Caco-2 (cell line): ENCODE measurements at regions not wholly inside any gene's neighbourhood (a gene's known extent, or its start where the extent isn't known, plus 50 kb on each side); places are given as distances from the start of the nearest gene placed in this dataset.

Experiments
- BruUV-seq: library from RNA; stranded (reverse); fragments of 400-500 nt; replicated peaks from 2 replicates; lab custom pipeline; 2021; lab: Mats Ljungman, UMichigan
- CTCF ChIA-PET: fragments of 300-600 bp; sonication (Branson Sonifier 250); formaldehyde crosslinking; loops from one replicate; lab custom pipeline; 2022; ENCODE audit warnings: antibody characterized with exemption; lab: Charles Lee
- POLR2A ChIA-PET: fragments of 300-600 bp; sonication (Branson Sonifier 250); formaldehyde crosslinking; loops from one replicate; lab custom pipeline; 2022; ENCODE audit warnings: antibody characterized with exemption; lab: Charles Lee
- DNase-seq, 2 experiments: peaks; one replicate each; pipeline versions ENCODE4 v3.0.0 to v3.0.0-alpha.2; 2020 to 2022
- H3K27me3 ChIP-seq: replicated peaks from 2 replicates; pipeline ENCODE4 v1.6.0; 2011; ENCODE audit warnings: low read length; ENCODE audit not compliant: control insufficient read depth, insufficient read depth
- H3K36me3 ChIP-seq: 2 replicates; pipeline ENCODE4 v1.5.1; 2011; ENCODE audit warnings: low read length; ENCODE audit not compliant: control insufficient read depth, insufficient read depth
- H3K4me1 ChIP-seq: fragments of 250-450 bp; sonication (Bioruptor Pico); 2 replicates; pipeline ENCODE4 v1.5.1; 2020; ENCODE audit warnings: mild to moderate bottlenecking
- H3K4me3 ChIP-seq: 2 replicates; pipeline ENCODE4 v1.5.1; 2011; ENCODE audit warnings: low read depth, mild to moderate bottlenecking, control low read depth, low read length
- H3K9me3 ChIP-seq: fragments of 250-450 bp; sonication (Bioruptor Pico); 2 replicates; pipeline ENCODE4 v1.5.1; 2020; ENCODE audit warnings: mild to moderate bottlenecking, moderate library complexity
- H3K27ac Mint-ChIP-seq: one replicate; pipeline ENCODE4 v1.8.0; 2022; ENCODE audit warnings: mixed read lengths; ENCODE audit not compliant: unreplicated experiment
- H3K27me3 Mint-ChIP-seq: one replicate; pipeline ENCODE4 v1.8.0; 2022; ENCODE audit warnings: mixed read lengths; ENCODE audit not compliant: insufficient read depth, unreplicated experiment
- H3K36me3 Mint-ChIP-seq: one replicate; pipeline ENCODE4 v1.8.0; 2022; ENCODE audit warnings: mild to moderate bottlenecking, mixed read lengths; ENCODE audit not compliant: insufficient read depth, unreplicated experiment
- H3K4me1 Mint-ChIP-seq: one replicate; pipeline ENCODE4 v1.8.0; 2022; ENCODE audit warnings: low read depth, mixed read lengths; ENCODE audit not compliant: unreplicated experiment
- H3K4me3 Mint-ChIP-seq: one replicate; pipeline ENCODE4 v1.8.0; 2022; ENCODE audit warnings: mild to moderate bottlenecking, moderate library complexity, mixed read lengths; ENCODE audit not compliant: unreplicated experiment
- H3K9me3 Mint-ChIP-seq: one replicate; pipeline ENCODE4 v1.8.0; 2022; ENCODE audit warnings: mixed read lengths; ENCODE audit not compliant: unreplicated experiment
- intact Hi-C: fragments of 100-400 bp; cut with micrococcal nuclease; formaldehyde crosslinking; loops from one replicate; pipeline ENCODE4 v1.10.0; 2022; ENCODE audit not compliant: unreplicated experiment
- TF ChIP-seq, protein P1 (sequence below), 2 experiments: fragments of 200-600 bp in 1 of 2; IDR thresholded peaks; 1 replicate in 1 of 2; 2 replicates in 1 of 2; pipeline versions ENCODE4 v1.5.1 to v1.8.0; 2011 to 2022; ENCODE audit warnings: antibody characterized with exemption in 1 of 2, control low read depth in 1 of 2, inconsistent platforms in 1 of 2, low read depth in 1 of 2, low read length in 1 of 2, mild to moderate bottlenecking in 1 of 2, moderate library complexity in 1 of 2; ENCODE audit not compliant: insufficient read depth in 1 of 2, severe bottlenecking in 1 of 2, unreplicated experiment in 1 of 2

DNA sequence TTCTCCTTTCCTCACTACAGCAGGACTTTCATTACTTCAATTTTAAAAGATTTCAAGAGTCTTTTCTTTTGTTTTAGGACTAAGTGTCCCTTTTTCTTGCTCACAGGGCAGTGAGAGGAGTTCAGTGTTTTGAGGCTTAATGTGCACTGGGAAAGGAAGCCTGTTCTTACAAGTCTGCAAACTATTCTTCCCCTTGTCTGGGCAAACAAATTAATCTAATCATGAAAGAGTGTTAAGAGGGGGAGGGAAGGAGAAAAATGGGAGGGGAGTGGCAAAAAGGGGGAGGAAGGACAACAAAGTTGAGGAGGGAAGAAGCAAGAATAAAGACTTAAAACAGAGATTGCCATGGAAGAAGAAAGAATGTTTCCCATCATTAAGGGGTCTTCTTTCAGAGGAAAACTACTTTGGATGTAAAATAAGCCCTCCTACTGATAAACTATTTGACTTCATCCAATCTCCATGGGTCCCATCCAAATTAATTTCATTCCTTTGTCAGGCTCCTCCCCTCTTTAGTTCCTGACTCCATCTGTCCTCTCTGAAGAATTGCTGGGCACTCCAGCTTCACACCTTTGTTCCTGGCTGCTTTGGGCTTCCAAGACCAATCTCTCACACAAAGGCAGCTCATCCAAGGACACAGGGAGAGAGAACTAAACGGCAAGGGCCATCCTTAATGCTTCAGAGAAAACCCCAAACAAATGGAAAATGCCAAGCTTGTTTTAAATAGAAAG, 244.5 kb downstream of the TPBG start:
- Histone ChIP-seq H3K27me3 (no peaks in the 10 kb centered on the region), H3K4me1 (no peaks in the 10 kb centered on the region), H3K36me3 (no peaks in the 10 kb centered on the region), H3K9me3 (no peaks in the 10 kb centered on the region), H3K4me3 (no peak overlapping the region)
- no peak overlapping the region for H3K27ac Mint-ChIP-seq
- CTCF ChIA-PET = interaction anchor here (0.6 kb wide), 2 partner anchors 8 to 10 kb away, joined by 3 to 4 read pairs; no protein-coding TSS in a partner anchor
- H3K36me3 Mint-ChIP-seq = no peaks in the 10 kb centered on the region
- TF ChIP-seq, protein P1, sequence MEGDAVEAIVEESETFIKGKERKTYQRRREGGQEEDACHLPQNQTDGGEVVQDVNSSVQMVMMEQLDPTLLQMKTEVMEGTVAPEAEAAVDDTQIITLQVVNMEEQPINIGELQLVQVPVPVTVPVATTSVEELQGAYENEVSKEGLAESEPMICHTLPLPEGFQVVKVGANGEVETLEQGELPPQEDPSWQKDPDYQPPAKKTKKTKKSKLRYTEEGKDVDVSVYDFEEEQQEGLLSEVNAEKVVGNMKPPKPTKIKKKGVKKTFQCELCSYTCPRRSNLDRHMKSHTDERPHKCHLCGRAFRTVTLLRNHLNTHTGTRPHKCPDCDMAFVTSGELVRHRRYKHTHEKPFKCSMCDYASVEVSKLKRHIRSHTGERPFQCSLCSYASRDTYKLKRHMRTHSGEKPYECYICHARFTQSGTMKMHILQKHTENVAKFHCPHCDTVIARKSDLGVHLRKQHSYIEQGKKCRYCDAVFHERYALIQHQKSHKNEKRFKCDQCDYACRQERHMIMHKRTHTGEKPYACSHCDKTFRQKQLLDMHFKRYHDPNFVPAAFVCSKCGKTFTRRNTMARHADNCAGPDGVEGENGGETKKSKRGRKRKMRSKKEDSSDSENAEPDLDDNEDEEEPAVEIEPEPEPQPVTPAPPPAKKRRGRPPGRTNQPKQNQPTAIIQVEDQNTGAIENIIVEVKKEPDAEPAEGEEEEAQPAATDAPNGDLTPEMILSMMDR (IDR thresholded peaks at IDR 0.05; ENCODE audit: insufficient read depth in 1 of 2, low read depth in 1 of 2, low read length in 1 of 2, severe bottlenecking in 1 of 2, unreplicated experiment in 1 of 2) = no peak
- no peak overlapping the region for H3K4me3 Mint-ChIP-seq
- POLR2A ChIA-PET = no interaction called here
- H3K4me1 Mint-ChIP-seq = no peaks in the 10 kb centered on the region
- no peak for DNase-seq
- intact Hi-C loops = no loop called here
- no peaks in the 10 kb centered on the region for H3K27me3 Mint-ChIP-seq
- BruUV-seq = no TSS peak
- H3K9me3 Mint-ChIP-seq = no peaks in the 10 kb centered on the region

DNA sequence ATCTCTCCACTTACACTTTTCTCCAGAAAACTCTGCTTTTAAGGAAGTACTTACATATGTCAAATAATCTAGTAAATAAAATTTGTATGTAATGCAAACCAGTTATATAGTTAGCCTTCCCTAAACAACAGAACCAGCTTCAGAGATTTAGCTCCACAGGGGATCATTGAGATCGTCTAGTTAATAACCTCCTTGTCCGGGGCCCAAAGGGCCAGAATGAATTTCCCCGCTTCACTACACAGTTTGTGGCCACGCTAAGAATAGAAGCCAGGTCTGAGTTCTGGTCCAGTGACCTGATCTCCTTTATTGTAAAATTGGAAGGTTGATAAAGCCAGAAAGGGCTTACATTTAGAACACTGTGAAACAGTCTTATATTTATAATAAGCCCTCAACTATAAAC, 245.2 kb downstream of the TPBG start:
- Histone ChIP-seq H3K27me3 (no peaks in the 10 kb centered on the region), H3K9me3 (no peaks in the 10 kb centered on the region), H3K36me3 (no peaks in the 10 kb centered on the region), H3K4me3 (no peak overlapping the region), H3K4me1 (no peaks in the 10 kb centered on the region)
- Mint-ChIP-seq H3K27ac (no peak overlapping the region), H3K36me3 (no peaks in the 10 kb centered on the region), H3K9me3 (no peaks in the 10 kb centered on the region), H3K4me3 (no peak overlapping the region), H3K4me1 (no peaks in the 10 kb centered on the region), H3K27me3 (no peaks in the 10 kb centered on the region)
- no TSS peak for BruUV-seq
- POLR2A ChIA-PET = no interaction called here
- TF ChIP-seq, protein P1 (IDR thresholded peaks at IDR 0.05; ENCODE audit: insufficient read depth in 1 of 2, low read depth in 1 of 2, low read length in 1 of 2, severe bottlenecking in 1 of 2, unreplicated experiment in 1 of 2) = no peak
- CTCF ChIA-PET = interaction anchor here (0.6 kb wide), 2 partner anchors 8 to 9 kb away, joined by 3 to 4 read pairs; no protein-coding TSS in a partner anchor
- intact Hi-C loops = no loop called here
- DNase-seq = no peak

DNA sequence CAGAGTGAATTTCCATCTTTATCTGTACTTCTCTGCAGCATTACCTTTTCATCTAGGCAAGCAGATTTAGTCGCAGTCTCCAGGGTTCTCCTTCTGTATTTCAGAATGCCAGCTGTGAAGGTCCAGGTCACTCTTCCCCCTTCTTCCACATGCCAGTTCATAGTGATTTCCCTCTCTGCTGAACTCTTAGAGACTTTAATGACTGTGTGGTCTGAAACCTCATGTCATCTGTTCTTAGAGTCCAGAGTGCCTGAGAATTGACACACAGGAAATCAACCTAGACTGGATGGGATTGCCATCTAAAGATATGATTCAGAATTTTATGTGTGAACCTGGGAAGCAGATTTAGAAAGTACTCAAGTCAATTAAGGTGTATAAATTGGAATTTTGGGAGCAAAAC, 248.1 kb downstream of the TPBG start:
- TF ChIP-seq, protein P1 (IDR thresholded peaks at IDR 0.05; ENCODE audit: insufficient read depth in 1 of 2, low read depth in 1 of 2, low read length in 1 of 2, severe bottlenecking in 1 of 2, unreplicated experiment in 1 of 2) = no peak
- POLR2A ChIA-PET = no interaction called here
- Mint-ChIP-seq H3K27me3 (no peaks in the 10 kb centered on the region), H3K36me3 (no peaks in the 10 kb centered on the region), H3K27ac (no peak overlapping the region), H3K4me1 (no peaks in the 10 kb centered on the region), H3K4me3 (no peak overlapping the region), H3K9me3 (no peaks in the 10 kb centered on the region)
- Histone ChIP-seq H3K4me3 (no peak overlapping the region), H3K9me3 (no peaks in the 10 kb centered on the region), H3K27me3 (no peaks in the 10 kb centered on the region), H3K4me1 (no peaks in the 10 kb centered on the region), H3K36me3 (no peaks in the 10 kb centered on the region)
- CTCF ChIA-PET = no interaction called here
- BruUV-seq = no TSS peak
- intact Hi-C loops = loop anchor here (10.0 kb wide), 1 partner anchor 247 kb away; the partner anchor contains the start of gene TPBG
- no peak for DNase-seq
